ENCODE measurements at regions not wholly inside any gene's neighbourhood (a gene's known extent, or its start where the extent isn't known, plus 50 kb on each side); places are given as distances from the start of the nearest gene placed in this dataset.

DNA sequence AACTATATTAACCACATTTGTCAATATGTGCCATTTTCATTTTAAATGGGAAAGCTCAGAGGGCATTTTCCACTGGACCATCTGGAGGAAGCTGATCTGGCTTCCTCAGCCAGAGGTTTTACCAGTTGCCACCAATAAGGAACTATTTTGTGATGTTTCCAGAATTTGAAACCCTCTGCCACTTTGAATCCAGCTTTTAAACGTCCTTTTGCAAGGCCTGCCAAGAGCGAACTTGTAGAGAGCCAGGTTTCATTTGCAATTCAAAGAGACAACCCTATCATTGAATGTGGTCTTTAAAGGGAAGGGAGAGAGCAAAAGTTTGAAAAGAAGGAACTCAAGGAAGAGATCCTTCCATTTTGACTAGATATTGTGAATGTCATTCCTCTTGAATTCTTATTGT, 123.3 kb upstream of the CHL1 start:
- intact Hi-C loops (cut with micrococcal nuclease) = no loop called here
- Mint-ChIP-seq H3K27me3 (no peaks in the 10 kb centered on the region), H3K27ac (no peak overlapping the region), H3K4me1 (no peaks in the 10 kb centered on the region), H3K9me3 (ENCODE audit: insufficient read depth) (no peaks in the 10 kb centered on the region), H3K4me3 (no peak overlapping the region)
- Histone ChIP-seq H3K79me2 (ENCODE audit: control insufficient read depth, insufficient read depth, low read length) (no peaks in the 10 kb centered on the region), H3K4me2 (replicated peaks; ENCODE audit: low read depth, low read length, poor library complexity, severe bottlenecking) (no peak overlapping the region), H3K36me3 (replicated peaks in 1 of 2; ENCODE audit: control extremely low read depth in 1 of 2, control insufficient read depth in 1 of 2, extremely low read depth in 1 of 2, insufficient read depth in 2 of 2, low read length in 1 of 2) (no peaks in the 10 kb centered on the region), H4K20me1 (ENCODE audit: control insufficient read depth, insufficient read depth, low read length, poor library complexity, severe bottlenecking) (no peaks in the 10 kb centered on the region), H2AFZ (ENCODE audit: insufficient read depth, low read depth, low read length, poor library complexity, severe bottlenecking) (no peak overlapping the region), H3K27ac (ENCODE audit: low read length in 2 of 2) (no peak overlapping the region), H3K9me3 (ENCODE audit: control extremely low read depth in 1 of 3, control insufficient read depth in 2 of 3, insufficient read depth in 1 of 3, low read length in 2 of 3) (no peaks in the 10 kb centered on the region), H3K9ac (ENCODE audit: low read length) (no peak overlapping the region), H3K4me3 (ENCODE audit: control extremely low read depth in 1 of 5, extremely low read depth in 1 of 5, insufficient read depth in 1 of 5, low read depth in 2 of 5, low read length in 4 of 5) (no peak overlapping the region), H3K4me1 (ENCODE audit: control insufficient read depth in 2 of 2, insufficient read depth in 2 of 2, low read length in 2 of 2) (no peaks in the 10 kb centered on the region), H3K27me3 (replicated peaks in 1 of 4; ENCODE audit: control extremely low read depth in 1 of 4, control insufficient read depth in 3 of 4, insufficient read depth in 4 of 4, low read length in 3 of 4) (no peaks in the 10 kb centered on the region)
- DNase-seq = no peak
- WGBS (ENCODE audit: insufficient coverage) = no CpG with 5 or more reads among the region's 2 CpGs
- ATAC-seq (ENCODE audit: low read depth) = no peak
- ChIA-PET POLR2A (no interaction called here), CTCF (no interaction called here)
- TF ChIP-seq, protein P1, sequence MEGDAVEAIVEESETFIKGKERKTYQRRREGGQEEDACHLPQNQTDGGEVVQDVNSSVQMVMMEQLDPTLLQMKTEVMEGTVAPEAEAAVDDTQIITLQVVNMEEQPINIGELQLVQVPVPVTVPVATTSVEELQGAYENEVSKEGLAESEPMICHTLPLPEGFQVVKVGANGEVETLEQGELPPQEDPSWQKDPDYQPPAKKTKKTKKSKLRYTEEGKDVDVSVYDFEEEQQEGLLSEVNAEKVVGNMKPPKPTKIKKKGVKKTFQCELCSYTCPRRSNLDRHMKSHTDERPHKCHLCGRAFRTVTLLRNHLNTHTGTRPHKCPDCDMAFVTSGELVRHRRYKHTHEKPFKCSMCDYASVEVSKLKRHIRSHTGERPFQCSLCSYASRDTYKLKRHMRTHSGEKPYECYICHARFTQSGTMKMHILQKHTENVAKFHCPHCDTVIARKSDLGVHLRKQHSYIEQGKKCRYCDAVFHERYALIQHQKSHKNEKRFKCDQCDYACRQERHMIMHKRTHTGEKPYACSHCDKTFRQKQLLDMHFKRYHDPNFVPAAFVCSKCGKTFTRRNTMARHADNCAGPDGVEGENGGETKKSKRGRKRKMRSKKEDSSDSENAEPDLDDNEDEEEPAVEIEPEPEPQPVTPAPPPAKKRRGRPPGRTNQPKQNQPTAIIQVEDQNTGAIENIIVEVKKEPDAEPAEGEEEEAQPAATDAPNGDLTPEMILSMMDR (IDR thresholded peaks at IDR 0.05) = no peak
- no peak for TF ChIP-seq EZH2 (IDR thresholded peaks at IDR 0.05; ENCODE audit: borderline replicate concordance, insufficient read depth, low read depth, low read length, poor library complexity, severe bottlenecking)

DNA sequence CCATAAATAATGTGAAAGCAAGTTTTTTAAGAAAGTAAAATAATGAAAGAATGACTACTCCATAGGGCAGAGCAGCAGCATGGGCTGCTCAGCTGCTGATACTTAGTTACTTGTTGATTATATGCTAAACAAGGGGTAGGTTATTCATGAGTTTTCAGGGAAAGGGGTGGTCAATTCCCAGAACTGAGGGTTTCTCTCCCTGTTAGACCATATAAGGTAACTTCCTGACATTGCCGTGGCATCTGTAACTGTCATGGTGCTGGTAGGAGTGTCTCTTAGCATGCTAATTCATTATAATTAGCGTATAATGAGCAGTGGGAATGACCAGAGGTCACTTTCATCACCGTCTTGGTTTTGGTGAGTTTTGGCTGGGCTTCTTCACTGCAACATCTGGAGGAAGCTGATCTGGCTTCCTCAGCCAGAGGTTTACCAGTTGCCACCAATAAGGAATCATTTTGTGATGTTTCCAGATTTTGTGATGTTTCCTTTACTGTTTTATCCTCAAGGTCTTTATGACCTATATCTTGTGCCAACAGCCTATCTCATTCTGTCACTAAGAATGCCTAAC, 121.8 kb upstream of the CHL1 start:
- Histone ChIP-seq H3K27me3 (replicated peaks in 1 of 4; ENCODE audit: control extremely low read depth in 1 of 4, control insufficient read depth in 3 of 4, insufficient read depth in 4 of 4, low read length in 3 of 4) (no peaks in the 10 kb centered on the region), H3K9ac (ENCODE audit: low read length) (no peak overlapping the region), H3K27ac (ENCODE audit: low read length in 2 of 2) (no peak overlapping the region), H3K36me3 (replicated peaks in 1 of 2; ENCODE audit: control extremely low read depth in 1 of 2, control insufficient read depth in 1 of 2, extremely low read depth in 1 of 2, insufficient read depth in 2 of 2, low read length in 1 of 2) (no peaks in the 10 kb centered on the region), H3K4me1 (ENCODE audit: control insufficient read depth in 2 of 2, insufficient read depth in 2 of 2, low read length in 2 of 2) (no peaks in the 10 kb centered on the region), H4K20me1 (ENCODE audit: control insufficient read depth, insufficient read depth, low read length, poor library complexity, severe bottlenecking) (no peaks in the 10 kb centered on the region), H3K4me3 (ENCODE audit: control extremely low read depth in 1 of 5, extremely low read depth in 1 of 5, insufficient read depth in 1 of 5, low read depth in 2 of 5, low read length in 4 of 5) (no peak overlapping the region), H3K9me3 (ENCODE audit: control extremely low read depth in 1 of 3, control insufficient read depth in 2 of 3, insufficient read depth in 1 of 3, low read length in 2 of 3) (no peaks in the 10 kb centered on the region), H3K4me2 (replicated peaks; ENCODE audit: low read depth, low read length, poor library complexity, severe bottlenecking) (no peak overlapping the region), H2AFZ (ENCODE audit: insufficient read depth, low read depth, low read length, poor library complexity, severe bottlenecking) (no peak overlapping the region), H3K79me2 (ENCODE audit: control insufficient read depth, insufficient read depth, low read length) (no peaks in the 10 kb centered on the region)
- DNase-seq (no peak), ATAC-seq (ENCODE audit: low read depth) (no peak)
- POLR2A ChIA-PET = no interaction called here
- CTCF ChIA-PET = no interaction called here
- WGBS (ENCODE audit: insufficient coverage) = 92% methylated on average over 3 of the region's 3 CpGs
- Mint-ChIP-seq H3K4me3 (no peak overlapping the region), H3K9me3 (ENCODE audit: insufficient read depth) (no peaks in the 10 kb centered on the region), H3K27me3 (no peaks in the 10 kb centered on the region), H3K4me1 (no peaks in the 10 kb centered on the region), H3K27ac (no peak overlapping the region)
- TF ChIP-seq, protein P1 (IDR thresholded peaks at IDR 0.05) = no peak
- TF ChIP-seq EZH2 (IDR thresholded peaks at IDR 0.05; ENCODE audit: borderline replicate concordance, insufficient read depth, low read depth, low read length, poor library complexity, severe bottlenecking) = no peak
- intact Hi-C loops (cut with micrococcal nuclease) = no loop called here

Measured in B cell (primary cell).